GM23338 (cell line): ENCODE measurements at regions not wholly inside any gene's neighbourhood (a gene's known extent, or its start where the extent isn't known, plus 50 kb on each side); places are given as distances from the start of the nearest gene placed in this dataset.

ENCODE experiments used
- ATAC-seq: fragments of 200-7000 bp; cut with Tn5 transposase; 3 replicates; pipeline ENCODE4 v1.9.1; 2020
- DNase-seq: peaks from one replicate; pipeline ENCODE4 v3.0.0-alpha.2; 2015; ENCODE audit warnings: low spot score
- H2AFZ ChIP-seq: fragments of 200-600 bp; sonication (generic); 2 replicates; pipeline ENCODE4 v1.8.0; 2016; ENCODE audit warnings: antibody characterized with exemption, mild to moderate bottlenecking, moderate library complexity
- H3F3A ChIP-seq: fragments of 200-600 bp; sonication (generic); replicated peaks from 2 replicates; pipeline ENCODE4 v1.8.0; 2017; ENCODE audit warnings: antibody characterized with exemption, mixed run types, low read depth
- H3K27ac ChIP-seq: fragments of 200-600 bp; sonication (generic); 2 replicates; pipeline ENCODE4 v1.6.1; 2016; ENCODE audit warnings: low read depth
- H3K27me3 ChIP-seq: fragments of 200-600 bp; sonication (generic); 2 replicates; pipeline ENCODE4 v1.8.0; 2016; ENCODE audit warnings: mild to moderate bottlenecking, mixed run types, moderate library complexity; ENCODE audit not compliant: insufficient read depth
- H3K36me3 ChIP-seq: fragments of 200-600 bp; sonication (generic); 2 replicates; pipeline ENCODE4 v1.8.0; 2016; ENCODE audit warnings: mild to moderate bottlenecking; ENCODE audit not compliant: insufficient read depth
- H3K4me1 ChIP-seq: fragments of 200-600 bp; sonication (generic); 2 replicates; pipeline ENCODE4 v1.8.0; 2016; ENCODE audit warnings: mild to moderate bottlenecking, moderate library complexity; ENCODE audit not compliant: insufficient read depth
- H3K4me2 ChIP-seq: fragments of 200-600 bp; sonication (generic); 2 replicates; pipeline ENCODE4 v1.7.1; 2017; ENCODE audit warnings: mixed run types
- H3K4me3 ChIP-seq: fragments of 200-600 bp; sonication (generic); 2 replicates; pipeline ENCODE4 v1.6.1; 2016; ENCODE audit warnings: mixed run types
- H3K79me2 ChIP-seq: fragments of 200-600 bp; sonication (generic); replicated peaks from 2 replicates; pipeline ENCODE4 v1.8.0; 2017; ENCODE audit warnings: mild to moderate bottlenecking; ENCODE audit not compliant: insufficient read depth
- H3K9me2 ChIP-seq: fragments of 200-600 bp; sonication (generic); 2 replicates; pipeline ENCODE4 v1.8.0; 2017; ENCODE audit not compliant: insufficient read depth
- H4K20me1 ChIP-seq: fragments of 200-600 bp; sonication (generic); replicated peaks from 2 replicates; pipeline ENCODE4 v1.8.0; 2017; ENCODE audit warnings: mild to moderate bottlenecking; ENCODE audit not compliant: insufficient read depth
- H3K27ac Mint-ChIP-seq: 2 replicates; pipeline ENCODE4 v1.8.0; 2020; ENCODE audit warnings: inconsistent platforms, mild to moderate bottlenecking, moderate library complexity, mixed read lengths
- H3K27me3 Mint-ChIP-seq: 3 replicates; pipeline ENCODE4 v1.8.0; 2022; ENCODE audit warnings: low read depth, mild to moderate bottlenecking, moderate library complexity, mixed read lengths, inconsistent platforms; ENCODE audit not compliant: insufficient read depth, poor library complexity
- H3K36me3 Mint-ChIP-seq: 3 replicates; pipeline ENCODE4 v1.8.0; 2021; ENCODE audit warnings: low read depth, mild to moderate bottlenecking, inconsistent platforms, moderate library complexity, mixed read lengths
- H3K4me1 Mint-ChIP-seq: 3 replicates; pipeline ENCODE4 v1.8.0; 2020; ENCODE audit warnings: mild to moderate bottlenecking, inconsistent platforms, mixed read lengths
- H3K4me3 Mint-ChIP-seq: 3 replicates; pipeline ENCODE4 v1.8.0; 2021; ENCODE audit warnings: moderate library complexity, mild to moderate bottlenecking, inconsistent platforms, mixed read lengths
- H3K9me3 Mint-ChIP-seq: 3 replicates; pipeline ENCODE4 v1.8.0; 2020; ENCODE audit warnings: moderate library complexity, mild to moderate bottlenecking, inconsistent platforms, mixed read lengths
- CREB1 ChIP-seq: fragments of 250-450 bp; sonication (Bioruptor Pico); IDR thresholded peaks from 2 replicates; pipeline ENCODE4 v1.5.0; 2020; ENCODE audit warnings: low read depth, mild to moderate bottlenecking, moderate library complexity
- CTCF ChIP-seq, 2 experiments: fragments of 200-600 bp in 1 of 2; sonication (generic) in 1 of 2; conservative IDR thresholded peaks; 2 replicates each; pipeline versions ENCODE4 v1.5.1 to v1.6.1; 2016 to 2017; ENCODE audit warnings: antibody characterized with exemption in 2 of 2, low read depth in 2 of 2, mild to moderate bottlenecking in 2 of 2, moderate library complexity in 1 of 2
- ETS1 ChIP-seq: IDR thresholded peaks from 2 replicates; pipeline ENCODE4 v1.6.1; 2016; ENCODE audit warnings: antibody characterized with exemption
- EZH2 ChIP-seq: fragments of 200-600 bp; sonication (generic); IDR thresholded peaks from one replicate; pipeline ENCODE4 v1.8.0; 2017; ENCODE audit warnings: antibody characterized with exemption, mild to moderate bottlenecking, low read depth; ENCODE audit not compliant: unreplicated experiment
- EZH2phosphoT487 ChIP-seq: fragments of 200-600 bp; sonication (generic); IDR thresholded peaks from one replicate; pipeline ENCODE4 v1.8.1; 2018; ENCODE audit warnings: antibody characterized with exemption; ENCODE audit not compliant: unreplicated experiment
- JUNB ChIP-seq: IDR thresholded peaks from one replicate; pipeline ENCODE4 v1.6.1; 2016; ENCODE audit warnings: antibody characterized with exemption; ENCODE audit not compliant: unreplicated experiment
- NANOG ChIP-seq: IDR thresholded peaks from 2 replicates; pipeline ENCODE4 v1.6.1; 2016; ENCODE audit warnings: antibody characterized with exemption, borderline replicate concordance
- POLR2AphosphoS5 ChIP-seq: IDR thresholded peaks from 2 replicates; pipeline ENCODE4 v1.6.1; 2016; ENCODE audit warnings: antibody characterized with exemption, low read depth
- REST ChIP-seq: IDR thresholded peaks from one replicate; pipeline ENCODE4 v1.6.1; 2018; ENCODE audit warnings: antibody characterized with exemption; ENCODE audit not compliant: unreplicated experiment
- STAT1 ChIP-seq: IDR thresholded peaks from one replicate; pipeline ENCODE4 v1.6.1; 2016; ENCODE audit warnings: antibody characterized with exemption; ENCODE audit not compliant: unreplicated experiment
- ZNF114 ChIP-seq: fragments of 250-450 bp; sonication (Bioruptor Pico); IDR thresholded peaks from 2 replicates; pipeline ENCODE4 v1.5.0; 2020; ENCODE audit warnings: mild to moderate bottlenecking, moderate library complexity
- ZNF331 ChIP-seq: fragments of 250-450 bp; sonication (Bioruptor Pico); IDR thresholded peaks from 2 replicates; pipeline ENCODE4 v1.5.0; 2020; ENCODE audit warnings: low read depth, mild to moderate bottlenecking, moderate library complexity

GRCh38 chr1:111062081-111062480 lies 77.8 kb downstream of the DRAM2 start:
- H3K4me1 ChIP-seq, result no peaks in the 10 kb centered on the region
- Mint-ChIP-seq H3K9me3 (peaks cover 40% of the 10 kb centered on the region), H3K27me3 (no peaks in the 10 kb centered on the region), H3K27ac (no peak overlapping the region), H3K4me3 (no peak overlapping the region), H3K36me3 (no peaks in the 10 kb centered on the region), H3K4me1 (no peaks in the 10 kb centered on the region)
- no peaks in the 10 kb centered on the region for H3K27me3 ChIP-seq
- H3F3A ChIP-seq, result no peaks in the 10 kb centered on the region
- H4K20me1 ChIP-seq, result no peaks in the 10 kb centered on the region
- no peak for DNase-seq
- H3K4me2 ChIP-seq, result no peak overlapping the region
- no peak overlapping the region for H3K4me3 ChIP-seq
- H3K79me2 ChIP-seq, result no peaks in the 10 kb centered on the region
- peaks cover 2% of the 10 kb centered on the region; the same call in 1 of the 2 replicates for H3K36me3 ChIP-seq
- no peak for ATAC-seq
- H3K27ac ChIP-seq, result no peak overlapping the region
- TF ChIP-seq ETS1 (no peak), STAT1 (no peak)
- H3K9me2 ChIP-seq, result 0 out of 2 replicates have a peak, but pooled peaks cover 4% of the 10 kb centered on the region
- H2AFZ ChIP-seq, result no peak overlapping the region

- H3K27ac Mint-ChIP-seq, result no peak overlapping the region
- no peak overlapping the region for H3K4me3 Mint-ChIP-seq
- H3K27me3 ChIP-seq, result no peaks in the 10 kb centered on the region
- H4K20me1 ChIP-seq, result no peaks in the 10 kb centered on the region
- no peaks in the 10 kb centered on the region for H3K9me2 ChIP-seq
- H2AFZ ChIP-seq, result no peak overlapping the region
- no peak overlapping the region for H3K4me2 ChIP-seq
- no peaks in the 10 kb centered on the region for H3K79me2 ChIP-seq
- H3K36me3 ChIP-seq, result no peaks in the 10 kb centered on the region
- no peak overlapping the region for H3K4me3 ChIP-seq
- H3K4me1 Mint-ChIP-seq, result no peaks in the 10 kb centered on the region
- H3K27me3 Mint-ChIP-seq, result no peaks in the 10 kb centered on the region
- H3F3A ChIP-seq, result no peaks in the 10 kb centered on the region
- peaks cover 7% of the 10 kb centered on the region; the same call in 2 of the 3 replicates for H3K9me3 Mint-ChIP-seq
- no peaks in the 10 kb centered on the region for H3K4me1 ChIP-seq
- ATAC-seq, result no peak
- DNase-seq, result no peak
- H3K27ac ChIP-seq, result no peak overlapping the region
- H3K36me3 Mint-ChIP-seq, result no peaks in the 10 kb centered on the region
- TF ChIP-seq EZH2phosphoT487 (no peak), POLR2AphosphoS5 (no peak), ZNF331 (no peak), JUNB (no peak), CTCF (conservative IDR thresholded peaks at IDR 0.05; ENCODE audit: low read depth in 2 of 2) (no peak), ETS1 (no peak), REST (no peak), ZNF114 (CRISPR knock-in tag) (no peak), NANOG (no peak), STAT1 (no peak), CREB1 (CRISPR knock-in tag) (no peak), EZH2 (no peak)
Measured at GRCh38 chr1:111054656-111055055, 85.2 kb downstream of the DRAM2 start.
